CD14-positive monocyte (primary cell): ENCODE measurements at regions not wholly inside any gene's neighbourhood (a gene's known extent, or its start where the extent isn't known, plus 50 kb on each side); places are given as distances from the start of the nearest gene placed in this dataset.

Experiments used
- DNase-seq, 3 donors: peaks; one replicate each; pipeline ENCODE4 v3.0.0-alpha.2; 2011 to 2022
- H2AFZ ChIP-seq: 2 replicates; pipeline ENCODE4 v1.6.0; 2012; ENCODE audit warnings: mild to moderate bottlenecking, low read depth, low read length, inconsistent platforms; ENCODE audit not compliant: insufficient read depth, poor library complexity, severe bottlenecking
- H3K27ac ChIP-seq, 2 donors: 1 replicate in 1 of 2; 2 replicates in 1 of 2; pipeline ENCODE4 v1.5.1; 2012 to 2013; ENCODE audit warnings: low read length in 2 of 2, control low read depth in 1 of 2, inconsistent platforms in 1 of 2, low read depth in 1 of 2, mild to moderate bottlenecking in 1 of 2
- H3K27me3 ChIP-seq, 2 donors: one replicate each; pipeline versions ENCODE4 v1.6.0 to v1.6.1; 2011 to 2013; ENCODE audit warnings: low read length in 2 of 2; ENCODE audit not compliant: control insufficient read depth in 2 of 2, insufficient read depth in 2 of 2
- H3K36me3 ChIP-seq, 2 donors: replicated peaks in 1 of 2; 1 replicate in 1 of 2; 2 replicates in 1 of 2; pipeline versions ENCODE4 v1.5.1 to v1.6.1; 2012 to 2013; ENCODE audit warnings: low read length in 2 of 2, control low read depth in 1 of 2, inconsistent platforms in 1 of 2, mild to moderate bottlenecking in 1 of 2; ENCODE audit not compliant: insufficient read depth in 2 of 2, control insufficient read depth in 1 of 2
- H3K4me1 ChIP-seq, 2 donors: 1 replicate in 1 of 2; 2 replicates in 1 of 2; pipeline versions ENCODE4 v1.5.1 to v1.6.1; 2012 to 2013; ENCODE audit warnings: low read length in 2 of 2, control low read depth in 1 of 2, inconsistent platforms in 1 of 2, mild to moderate bottlenecking in 1 of 2, moderate library complexity in 1 of 2; ENCODE audit not compliant: insufficient read depth in 2 of 2, control insufficient read depth in 1 of 2
- H3K4me2 ChIP-seq: replicated peaks from 2 replicates; pipeline ENCODE3; 2012; ENCODE audit warnings: low read length, moderate library complexity, mild to moderate bottlenecking; ENCODE audit not compliant: poor library complexity, severe bottlenecking; ENCODE audit errors: extremely low read depth
- H3K4me3 ChIP-seq, 3 experiments: fragments of 200-600 bp in 1 of 3; sonication (generic) in 1 of 3; replicated peaks in 1 of 3; 1 replicate in 2 of 3; 2 replicates in 1 of 3; pipeline ENCODE4 v1.5.1; 2011 to 2013; ENCODE audit warnings: low read length in 3 of 3, mild to moderate bottlenecking in 3 of 3, control low read depth in 2 of 3, low read depth in 2 of 3, inconsistent platforms in 1 of 3, moderate library complexity in 1 of 3
- H3K79me2 ChIP-seq: 2 replicates; pipeline ENCODE4 v1.6.0; 2012; ENCODE audit warnings: mild to moderate bottlenecking, control low read depth, inconsistent platforms, low read length, moderate library complexity; ENCODE audit not compliant: insufficient read depth
- H3K9ac ChIP-seq: 2 replicates; pipeline ENCODE4 v1.6.0; 2017; ENCODE audit warnings: low read length, mild to moderate bottlenecking; ENCODE audit not compliant: insufficient read depth, poor library complexity, severe bottlenecking
- H3K9me3 ChIP-seq, 2 donors: replicated peaks in 1 of 2; 1 replicate in 1 of 2; 2 replicates in 1 of 2; pipeline versions ENCODE4 v1.5.1 to v1.6.1; 2012 to 2013; ENCODE audit warnings: low read length in 2 of 2, control low read depth in 1 of 2; ENCODE audit not compliant: control insufficient read depth in 1 of 2, insufficient read depth in 1 of 2
- H4K20me1 ChIP-seq: 2 replicates; pipeline ENCODE4 v1.6.0; 2012; ENCODE audit warnings: mild to moderate bottlenecking, low read length, control low read depth, moderate library complexity; ENCODE audit not compliant: insufficient read depth
- H3K27ac Mint-ChIP-seq, 7 donors: one replicate each; pipeline ENCODE4 v1.8.0; 2020; ENCODE audit warnings: mild to moderate bottlenecking in 7 of 7, mixed read lengths in 7 of 7, moderate library complexity in 6 of 7, inconsistent platforms in 2 of 7
- H3K27me3 Mint-ChIP-seq, 3 donors: one replicate each; pipeline ENCODE4 v1.8.0; 2021 to 2022; ENCODE audit warnings: low read depth in 3 of 3, mild to moderate bottlenecking in 3 of 3, mixed read lengths in 3 of 3, moderate library complexity in 3 of 3, inconsistent platforms in 1 of 3
- H3K36me3 Mint-ChIP-seq, 2 donors: one replicate each; pipeline ENCODE4 v1.8.0; 2020; ENCODE audit warnings: mixed read lengths in 2 of 2, inconsistent platforms in 1 of 2, mild to moderate bottlenecking in 1 of 2
- H3K4me1 Mint-ChIP-seq: one replicate; pipeline ENCODE4 v1.8.0; 2020; ENCODE audit warnings: mild to moderate bottlenecking, mixed read lengths
- H3K4me3 Mint-ChIP-seq, 2 donors: one replicate each; pipeline ENCODE4 v1.8.0; 2020; ENCODE audit warnings: mild to moderate bottlenecking in 2 of 2, mixed read lengths in 2 of 2, moderate library complexity in 1 of 2
- H3K9me3 Mint-ChIP-seq, 7 donors: one replicate each; pipeline ENCODE4 v1.8.0; 2020 to 2022; ENCODE audit warnings: mixed read lengths in 7 of 7, mild to moderate bottlenecking in 6 of 7, moderate library complexity in 6 of 7, inconsistent platforms in 2 of 7
- WGBS: methylation state at CpG from one replicate; pipeline ENCODE4 v1.1.5; 2013; ENCODE audit warnings: missing lambda C conversion rate; ENCODE audit not compliant: insufficient coverage; 5-methylcytosine and 5-hydroxymethylcytosine counted together
- intact Hi-C, 2 donors: fragments of 100-400 bp; cut with micrococcal nuclease; formaldehyde crosslinking; loops; one replicate each; pipeline versions ENCODE4 v1.15.0 to v1.15.1; 2023
- TF ChIP-seq, protein P1 (sequence below): fragments of 200-600 bp; IDR thresholded peaks from one replicate; pipeline ENCODE4 v1.8.0; 2022; ENCODE audit warnings: antibody characterized with exemption, mild to moderate bottlenecking

DNA sequence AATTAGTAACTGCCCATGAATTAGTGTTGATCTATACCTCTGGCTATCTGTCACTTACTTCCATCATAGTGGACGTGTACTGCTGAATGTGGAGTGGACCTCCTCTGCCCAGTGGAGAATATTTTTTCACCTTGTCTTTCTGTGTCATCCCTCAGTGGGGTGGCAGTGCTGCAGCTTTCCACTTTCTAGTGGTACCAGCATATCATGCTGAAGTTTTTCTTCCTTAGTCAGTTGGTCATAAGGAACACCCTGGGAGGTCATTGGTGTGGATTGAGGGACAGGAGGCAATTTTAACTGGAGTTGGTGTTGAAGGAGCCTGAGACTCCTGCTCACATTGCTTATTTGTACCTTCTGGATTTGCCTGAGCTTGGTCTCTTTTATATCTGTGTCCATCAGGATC is 151.7 kb upstream of the ANKH start:
- Mint-ChIP-seq H3K4me3 (no peak overlapping the region), H3K9me3 (peaks cover 0 to 3% (median 2%) of the 10 kb centered on the region in 7 donors), H3K27ac (no peak overlapping the region), H3K36me3 (no peaks in the 10 kb centered on the region), H3K27me3 (peaks cover 6 to 12% (median 8%) of the 10 kb centered on the region in 3 donors), H3K4me1 (no peaks in the 10 kb centered on the region)
- no peak overlapping the region for H3K4me2 ChIP-seq
- H3K27ac ChIP-seq = no peak overlapping the region
- no peak overlapping the region for H3K9ac ChIP-seq
- H2AFZ ChIP-seq = no peak overlapping the region
- no peak for DNase-seq
- H3K4me3 ChIP-seq = no peak overlapping the region
- intact Hi-C loops = no loop called here
- H3K9me3 ChIP-seq = no peaks in the 10 kb centered on the region
- TF ChIP-seq, protein P1, sequence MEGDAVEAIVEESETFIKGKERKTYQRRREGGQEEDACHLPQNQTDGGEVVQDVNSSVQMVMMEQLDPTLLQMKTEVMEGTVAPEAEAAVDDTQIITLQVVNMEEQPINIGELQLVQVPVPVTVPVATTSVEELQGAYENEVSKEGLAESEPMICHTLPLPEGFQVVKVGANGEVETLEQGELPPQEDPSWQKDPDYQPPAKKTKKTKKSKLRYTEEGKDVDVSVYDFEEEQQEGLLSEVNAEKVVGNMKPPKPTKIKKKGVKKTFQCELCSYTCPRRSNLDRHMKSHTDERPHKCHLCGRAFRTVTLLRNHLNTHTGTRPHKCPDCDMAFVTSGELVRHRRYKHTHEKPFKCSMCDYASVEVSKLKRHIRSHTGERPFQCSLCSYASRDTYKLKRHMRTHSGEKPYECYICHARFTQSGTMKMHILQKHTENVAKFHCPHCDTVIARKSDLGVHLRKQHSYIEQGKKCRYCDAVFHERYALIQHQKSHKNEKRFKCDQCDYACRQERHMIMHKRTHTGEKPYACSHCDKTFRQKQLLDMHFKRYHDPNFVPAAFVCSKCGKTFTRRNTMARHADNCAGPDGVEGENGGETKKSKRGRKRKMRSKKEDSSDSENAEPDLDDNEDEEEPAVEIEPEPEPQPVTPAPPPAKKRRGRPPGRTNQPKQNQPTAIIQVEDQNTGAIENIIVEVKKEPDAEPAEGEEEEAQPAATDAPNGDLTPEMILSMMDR = no peak
- H4K20me1 ChIP-seq = no peaks in the 10 kb centered on the region
- H3K4me1 ChIP-seq = no peaks in the 10 kb centered on the region
- no peaks in the 10 kb centered on the region for H3K79me2 ChIP-seq
- H3K27me3 ChIP-seq = peaks cover 0 to 5% of the 10 kb centered on the region in 2 donors
- WGBS = no CpG with 5 or more reads among the region's 1 CpG
- H3K36me3 ChIP-seq = no peaks in the 10 kb centered on the region

DNA sequence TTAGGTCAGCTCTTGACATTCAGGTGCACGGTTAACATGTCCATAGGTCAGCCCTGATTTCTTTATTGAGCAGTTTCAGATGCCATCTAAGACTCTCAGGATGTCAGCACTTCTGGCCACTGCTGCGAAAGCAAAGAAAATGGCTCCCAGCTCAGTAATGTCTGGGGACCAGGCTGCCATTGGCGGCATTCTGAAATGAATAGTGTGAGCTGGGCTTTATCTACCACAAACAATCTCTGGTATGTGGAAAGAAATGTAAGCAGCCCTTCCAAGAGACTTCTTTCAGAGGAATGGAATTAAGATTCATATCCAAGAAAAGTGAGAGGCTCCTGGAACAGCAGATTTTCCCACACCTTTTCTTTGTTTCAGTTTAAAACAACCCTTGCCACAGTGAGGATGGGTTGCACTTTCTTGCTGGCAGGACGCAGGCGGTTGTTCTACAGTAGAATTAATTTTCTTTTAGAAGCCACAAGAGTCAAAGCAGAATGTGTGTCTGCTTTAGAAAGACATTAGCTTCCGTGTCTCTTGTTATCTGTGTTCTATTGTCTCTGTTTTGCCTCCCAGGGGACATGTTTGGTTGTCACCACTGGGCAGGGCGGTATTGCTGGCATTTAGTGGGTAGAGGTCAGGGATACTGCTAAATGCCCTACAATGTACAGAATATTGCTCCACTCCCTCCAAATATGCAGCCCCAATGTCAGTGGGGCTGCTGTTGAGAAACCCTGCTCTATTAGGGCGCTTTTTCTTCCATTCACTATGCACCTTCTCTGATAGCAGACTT is 149.9 kb upstream of the ANKH start:
- H3K36me3 ChIP-seq = no peaks in the 10 kb centered on the region
- no peaks in the 10 kb centered on the region for H3K4me1 Mint-ChIP-seq
- no peaks in the 10 kb centered on the region for H3K36me3 Mint-ChIP-seq
- H3K4me3 ChIP-seq = no peak overlapping the region
- H3K4me3 Mint-ChIP-seq = no peak overlapping the region
- H3K27me3 Mint-ChIP-seq = peaks cover 1 to 6% (median 4%) of the 10 kb centered on the region in 3 donors
- TF ChIP-seq, protein P1 = no peak
- no peaks in the 10 kb centered on the region for H3K4me1 ChIP-seq
- no peak for DNase-seq
- no peak overlapping the region for H3K4me2 ChIP-seq
- peaks cover 0 to 11% (median 3%) of the 10 kb centered on the region in 7 donors for H3K9me3 Mint-ChIP-seq
- peaks cover 0 to 5% of the 10 kb centered on the region in 2 donors for H3K27me3 ChIP-seq
- H3K27ac ChIP-seq = no peak overlapping the region
- no peak overlapping the region for H3K9ac ChIP-seq
- no peaks in the 10 kb centered on the region for H3K79me2 ChIP-seq
- H3K27ac Mint-ChIP-seq = no peak overlapping the region
- intact Hi-C loops = no loop called here
- no peaks in the 10 kb centered on the region for H4K20me1 ChIP-seq
- no peak overlapping the region for H2AFZ ChIP-seq
- no peaks in the 10 kb centered on the region for H3K9me3 ChIP-seq
- 97% methylated on average over 3 of the region's 8 CpGs for WGBS
